Right atrium auricular region (tissue), 2 donors: ENCODE measurements at regions not wholly inside any gene's neighbourhood (a gene's known extent, or its start where the extent isn't known, plus 50 kb on each side); places are given as distances from the start of the nearest gene placed in this dataset.

Experiments used
- DNase-seq: peaks from one replicate; pipeline ENCODE4 v3.0.0-alpha.2; 2019; ENCODE audit warnings: low spot score
- H3K27ac ChIP-seq, 2 donors: fragments of 200-600 bp; sonication (generic); 1 replicate in 1 of 2; 2 replicates in 1 of 2; pipeline ENCODE4 v1.5.1; 2016 to 2019
- H3K27me3 ChIP-seq, 2 donors: fragments of 200-600 bp; sonication (generic); one replicate each; pipeline versions ENCODE4 v1.5.1 to v1.6.0; 2017 to 2019
- H3K36me3 ChIP-seq: fragments of 200-600 bp; sonication (generic); one replicate; pipeline ENCODE4 v1.5.1; 2016
- H3K4me1 ChIP-seq, 2 donors: fragments of 200-600 bp; sonication (generic); one replicate each; pipeline versions ENCODE4 v1.5.1 to v1.6.0; 2017 to 2019
- H3K4me3 ChIP-seq, 2 donors: fragments of 200-600 bp; sonication (generic); 1 replicate in 1 of 2; 2 replicates in 1 of 2; pipeline ENCODE4 v1.5.1; 2017 to 2019; ENCODE audit warnings: mild to moderate bottlenecking in 1 of 2, moderate library complexity in 1 of 2
- H3K9me3 ChIP-seq, 2 donors: fragments of 200-600 bp; sonication (generic); one replicate each; pipeline ENCODE4 v1.5.1; 2019
- TF ChIP-seq, protein P1 (sequence below), 2 donors: fragments of 200-600 bp; sonication (generic); IDR thresholded peaks; one replicate each; pipeline ENCODE4 v1.5.1; 2019; ENCODE audit warnings: antibody characterized with exemption in 2 of 2

DNA sequence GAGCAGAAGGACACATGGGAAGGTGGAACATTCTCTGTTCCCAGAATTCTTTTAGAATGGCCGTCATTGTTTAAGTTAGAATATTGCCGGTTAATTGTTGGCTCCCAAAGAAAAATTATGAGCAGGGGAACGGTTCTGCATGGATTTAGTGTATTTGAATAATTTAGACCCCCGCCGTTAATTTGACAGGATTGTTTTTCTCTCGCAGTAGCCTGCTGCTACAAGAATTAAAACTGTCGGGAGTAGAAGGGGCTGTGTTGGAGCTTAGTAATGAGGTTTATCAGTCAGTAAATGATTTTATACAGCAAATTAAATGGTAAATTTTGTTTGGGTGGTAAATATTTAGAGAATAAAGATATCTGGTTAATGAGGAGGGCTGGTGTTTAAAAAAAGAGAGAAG, 431.2 kb upstream of the DYNLRB2 start:
- TF ChIP-seq, protein P1, sequence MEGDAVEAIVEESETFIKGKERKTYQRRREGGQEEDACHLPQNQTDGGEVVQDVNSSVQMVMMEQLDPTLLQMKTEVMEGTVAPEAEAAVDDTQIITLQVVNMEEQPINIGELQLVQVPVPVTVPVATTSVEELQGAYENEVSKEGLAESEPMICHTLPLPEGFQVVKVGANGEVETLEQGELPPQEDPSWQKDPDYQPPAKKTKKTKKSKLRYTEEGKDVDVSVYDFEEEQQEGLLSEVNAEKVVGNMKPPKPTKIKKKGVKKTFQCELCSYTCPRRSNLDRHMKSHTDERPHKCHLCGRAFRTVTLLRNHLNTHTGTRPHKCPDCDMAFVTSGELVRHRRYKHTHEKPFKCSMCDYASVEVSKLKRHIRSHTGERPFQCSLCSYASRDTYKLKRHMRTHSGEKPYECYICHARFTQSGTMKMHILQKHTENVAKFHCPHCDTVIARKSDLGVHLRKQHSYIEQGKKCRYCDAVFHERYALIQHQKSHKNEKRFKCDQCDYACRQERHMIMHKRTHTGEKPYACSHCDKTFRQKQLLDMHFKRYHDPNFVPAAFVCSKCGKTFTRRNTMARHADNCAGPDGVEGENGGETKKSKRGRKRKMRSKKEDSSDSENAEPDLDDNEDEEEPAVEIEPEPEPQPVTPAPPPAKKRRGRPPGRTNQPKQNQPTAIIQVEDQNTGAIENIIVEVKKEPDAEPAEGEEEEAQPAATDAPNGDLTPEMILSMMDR (IDR thresholded peaks at IDR 0.05): no peak
- H3K4me1 ChIP-seq: no peaks in the 10 kb centered on the region
- no peak for DNase-seq
- H3K27me3 ChIP-seq: no peaks in the 10 kb centered on the region
- H3K9me3 ChIP-seq: no peaks in the 10 kb centered on the region
- H3K36me3 ChIP-seq: no peaks in the 10 kb centered on the region
- no peak overlapping the region for H3K4me3 ChIP-seq
- H3K27ac ChIP-seq: no peak overlapping the region

DNA sequence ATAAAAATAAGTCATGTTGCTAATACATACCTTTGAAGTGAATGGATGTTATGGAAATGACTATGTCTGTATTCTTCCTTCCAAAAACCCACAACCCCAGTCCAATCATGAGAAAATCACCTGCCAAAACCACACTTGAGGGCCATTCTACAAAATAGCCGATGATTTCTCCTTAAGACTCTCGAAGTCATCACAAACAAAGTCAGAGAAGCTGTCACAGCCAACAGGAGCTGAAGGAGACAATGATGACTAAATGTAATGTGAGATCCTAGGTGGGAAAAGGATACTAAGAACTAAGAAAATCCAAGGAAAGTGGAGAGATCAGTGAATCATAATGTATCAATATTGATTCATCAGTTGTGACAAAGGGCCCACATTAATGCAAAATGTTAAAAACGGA, 432.9 kb upstream of the DYNLRB2 start:
- H3K36me3 ChIP-seq: no peaks in the 10 kb centered on the region
- no peak overlapping the region for H3K4me3 ChIP-seq
- H3K27ac ChIP-seq: no peak overlapping the region
- H3K9me3 ChIP-seq: no peaks in the 10 kb centered on the region
- no peaks in the 10 kb centered on the region for H3K4me1 ChIP-seq
- H3K27me3 ChIP-seq: no peaks in the 10 kb centered on the region
- DNase-seq: no peak
- TF ChIP-seq, protein P1 (IDR thresholded peaks at IDR 0.05): no peak

DNA sequence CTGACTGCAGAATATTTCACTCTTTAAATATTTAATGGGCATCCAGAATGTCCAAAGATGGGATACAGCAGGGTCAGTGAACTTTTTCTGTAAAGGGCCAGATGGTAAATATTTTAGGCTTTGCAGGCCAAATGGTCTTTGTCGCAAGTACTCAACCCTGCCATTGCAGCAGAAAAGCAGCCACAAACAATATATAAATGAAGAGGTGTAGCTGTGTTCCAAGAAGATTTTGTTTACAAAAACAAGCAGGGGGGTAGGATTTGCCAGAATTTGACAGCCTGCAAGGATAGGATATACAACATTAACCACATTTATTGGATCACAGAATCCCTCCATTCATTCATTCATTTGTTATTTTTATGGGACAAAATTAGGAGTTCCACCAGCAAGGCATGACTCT, 435.0 kb upstream of the DYNLRB2 start:
- Histone ChIP-seq H3K9me3 (peaks cover 0 to 10% of the 10 kb centered on the region in 2 donors), H3K27me3 (no peaks in the 10 kb centered on the region), H3K4me1 (no peaks in the 10 kb centered on the region), H3K27ac (no peak overlapping the region), H3K36me3 (no peaks in the 10 kb centered on the region), H3K4me3 (no peak overlapping the region)
- TF ChIP-seq, protein P1 (IDR thresholded peaks at IDR 0.05): no peak
- DNase-seq: no peak

DNA sequence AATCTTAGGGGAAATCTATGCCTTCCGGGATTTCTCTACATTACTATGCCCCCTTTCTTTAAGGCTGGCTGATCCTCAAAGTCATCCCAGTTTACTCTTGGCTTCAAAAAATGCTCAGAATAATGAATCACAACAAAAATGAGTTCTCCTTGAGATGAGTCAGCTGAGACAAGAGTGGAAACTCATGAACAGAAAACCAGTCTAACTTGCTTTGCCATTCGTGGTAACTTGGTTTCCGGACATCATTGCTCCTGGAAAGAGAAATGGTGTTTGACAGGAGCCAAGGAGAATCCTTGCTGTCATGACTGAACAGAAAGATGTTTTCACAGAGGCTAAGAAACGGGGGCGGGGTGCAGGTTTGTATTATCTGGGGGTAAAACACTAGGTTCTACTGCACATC, 435.6 kb upstream of the DYNLRB2 start:
- no peak overlapping the region for H3K4me3 ChIP-seq
- H3K9me3 ChIP-seq: peaks cover 0 to 10% of the 10 kb centered on the region in 2 donors
- no peak overlapping the region for H3K27ac ChIP-seq
- H3K36me3 ChIP-seq: no peaks in the 10 kb centered on the region
- no peaks in the 10 kb centered on the region for H3K27me3 ChIP-seq
- no peaks in the 10 kb centered on the region for H3K4me1 ChIP-seq
- DNase-seq: no peak
- TF ChIP-seq, protein P1 (IDR thresholded peaks at IDR 0.05): no peak

DNA sequence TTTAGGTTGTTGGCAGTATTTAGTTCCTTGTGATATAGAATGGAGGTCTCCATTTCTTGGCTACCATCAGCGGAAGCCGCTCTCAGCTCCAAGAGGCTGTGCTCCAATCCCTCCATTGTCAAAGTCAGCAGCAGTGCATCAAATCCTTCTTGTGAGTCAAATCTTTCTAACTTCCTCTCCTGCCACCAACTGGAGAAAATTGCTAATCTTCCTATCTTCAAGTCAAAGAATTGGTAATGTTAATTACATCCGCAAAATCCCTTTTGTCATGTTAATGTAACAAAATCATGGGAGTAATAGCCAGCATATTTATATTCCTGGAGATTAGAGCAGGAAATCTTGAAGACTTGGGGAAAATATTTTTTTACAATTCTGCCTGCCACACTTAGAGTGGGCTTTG, 436.4 kb upstream of the DYNLRB2 start:
- H3K36me3 ChIP-seq: no peaks in the 10 kb centered on the region
- H3K27me3 ChIP-seq: no peaks in the 10 kb centered on the region
- no peak for DNase-seq
- no peak overlapping the region for H3K27ac ChIP-seq
- H3K4me1 ChIP-seq: no peaks in the 10 kb centered on the region
- no peak overlapping the region for H3K4me3 ChIP-seq
- peaks cover 0 to 10% of the 10 kb centered on the region in 2 donors for H3K9me3 ChIP-seq
- TF ChIP-seq, protein P1 (IDR thresholded peaks at IDR 0.05): no peak

- no peaks in the 10 kb centered on the region for H3K4me1 ChIP-seq
- no peaks in the 10 kb centered on the region for H3K27me3 ChIP-seq
- TF ChIP-seq, protein P1 (IDR thresholded peaks at IDR 0.05): no peak
- peaks cover 0 to 10% of the 10 kb centered on the region in 2 donors for H3K9me3 ChIP-seq
- no peak for DNase-seq
- H3K4me3 ChIP-seq: no peak overlapping the region
- no peaks in the 10 kb centered on the region for H3K36me3 ChIP-seq
- H3K27ac ChIP-seq: no peak overlapping the region
Observed at GRCh38 chr16:80103463-80103862, 437.3 kb upstream of the DYNLRB2 start.
